ENCODE measurements at regions not wholly inside any gene's neighbourhood (a gene's known extent, or its start where the extent isn't known, plus 50 kb on each side); places are given as distances from the start of the nearest gene placed in this dataset.

DNA sequence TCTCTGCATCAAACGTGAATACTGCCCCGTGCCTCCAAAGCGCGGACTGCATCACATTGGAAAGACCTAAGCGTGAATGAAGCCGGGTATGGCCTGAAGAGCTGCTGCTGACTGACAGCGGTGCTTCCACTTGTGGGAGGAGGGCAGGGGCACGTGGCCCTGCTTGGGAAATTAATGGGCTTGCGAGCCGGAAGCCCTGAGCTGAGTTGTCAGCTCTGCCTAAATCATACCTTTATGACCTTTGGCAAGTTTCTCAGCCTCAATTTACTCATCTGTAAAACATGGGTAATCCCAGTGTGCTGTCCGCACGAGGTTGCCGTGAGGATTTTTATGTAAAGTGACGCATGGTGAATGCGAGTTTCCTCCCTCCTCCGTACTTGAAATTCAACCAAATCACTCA is 67.0 kb upstream of the FOXQ1 start:
- TF ChIP-seq MXI1 (IDR thresholded peaks at IDR 0.05; ENCODE audit: low read depth, low read length) (no peak), GABPA (IDR thresholded peaks at IDR 0.05; ENCODE audit: low read depth) (no peak), TAF1 (IDR thresholded peaks at IDR 0.05; ENCODE audit: borderline replicate concordance, low read depth, low read length) (no peak), YY1 (IDR thresholded peaks at IDR 0.05; ENCODE audit: low read depth) (no peak), FOXM1 (IDR thresholded peaks at IDR 0.05; ENCODE audit: low read depth) (no peak), MAX (IDR thresholded peaks at IDR 0.05; ENCODE audit: low read depth) (no peak), ZBTB33 (IDR thresholded peaks at IDR 0.05; ENCODE audit: borderline replicate concordance, low read depth) (no peak), FOXJ3 (CRISPR knock-in tag; IDR thresholded peaks at IDR 0.05) (no peak), EZH2phosphoT487 (IDR thresholded peaks at IDR 0.05; ENCODE audit: borderline replicate concordance, low read depth) (no peak), SMC3 (IDR thresholded peaks at IDR 0.05; ENCODE audit: low read depth, low read length) (no peak)
- TF ChIP-seq, protein P1, sequence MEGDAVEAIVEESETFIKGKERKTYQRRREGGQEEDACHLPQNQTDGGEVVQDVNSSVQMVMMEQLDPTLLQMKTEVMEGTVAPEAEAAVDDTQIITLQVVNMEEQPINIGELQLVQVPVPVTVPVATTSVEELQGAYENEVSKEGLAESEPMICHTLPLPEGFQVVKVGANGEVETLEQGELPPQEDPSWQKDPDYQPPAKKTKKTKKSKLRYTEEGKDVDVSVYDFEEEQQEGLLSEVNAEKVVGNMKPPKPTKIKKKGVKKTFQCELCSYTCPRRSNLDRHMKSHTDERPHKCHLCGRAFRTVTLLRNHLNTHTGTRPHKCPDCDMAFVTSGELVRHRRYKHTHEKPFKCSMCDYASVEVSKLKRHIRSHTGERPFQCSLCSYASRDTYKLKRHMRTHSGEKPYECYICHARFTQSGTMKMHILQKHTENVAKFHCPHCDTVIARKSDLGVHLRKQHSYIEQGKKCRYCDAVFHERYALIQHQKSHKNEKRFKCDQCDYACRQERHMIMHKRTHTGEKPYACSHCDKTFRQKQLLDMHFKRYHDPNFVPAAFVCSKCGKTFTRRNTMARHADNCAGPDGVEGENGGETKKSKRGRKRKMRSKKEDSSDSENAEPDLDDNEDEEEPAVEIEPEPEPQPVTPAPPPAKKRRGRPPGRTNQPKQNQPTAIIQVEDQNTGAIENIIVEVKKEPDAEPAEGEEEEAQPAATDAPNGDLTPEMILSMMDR (IDR thresholded peaks at IDR 0.05), result no peak
- TF ChIP-seq, protein P2, sequence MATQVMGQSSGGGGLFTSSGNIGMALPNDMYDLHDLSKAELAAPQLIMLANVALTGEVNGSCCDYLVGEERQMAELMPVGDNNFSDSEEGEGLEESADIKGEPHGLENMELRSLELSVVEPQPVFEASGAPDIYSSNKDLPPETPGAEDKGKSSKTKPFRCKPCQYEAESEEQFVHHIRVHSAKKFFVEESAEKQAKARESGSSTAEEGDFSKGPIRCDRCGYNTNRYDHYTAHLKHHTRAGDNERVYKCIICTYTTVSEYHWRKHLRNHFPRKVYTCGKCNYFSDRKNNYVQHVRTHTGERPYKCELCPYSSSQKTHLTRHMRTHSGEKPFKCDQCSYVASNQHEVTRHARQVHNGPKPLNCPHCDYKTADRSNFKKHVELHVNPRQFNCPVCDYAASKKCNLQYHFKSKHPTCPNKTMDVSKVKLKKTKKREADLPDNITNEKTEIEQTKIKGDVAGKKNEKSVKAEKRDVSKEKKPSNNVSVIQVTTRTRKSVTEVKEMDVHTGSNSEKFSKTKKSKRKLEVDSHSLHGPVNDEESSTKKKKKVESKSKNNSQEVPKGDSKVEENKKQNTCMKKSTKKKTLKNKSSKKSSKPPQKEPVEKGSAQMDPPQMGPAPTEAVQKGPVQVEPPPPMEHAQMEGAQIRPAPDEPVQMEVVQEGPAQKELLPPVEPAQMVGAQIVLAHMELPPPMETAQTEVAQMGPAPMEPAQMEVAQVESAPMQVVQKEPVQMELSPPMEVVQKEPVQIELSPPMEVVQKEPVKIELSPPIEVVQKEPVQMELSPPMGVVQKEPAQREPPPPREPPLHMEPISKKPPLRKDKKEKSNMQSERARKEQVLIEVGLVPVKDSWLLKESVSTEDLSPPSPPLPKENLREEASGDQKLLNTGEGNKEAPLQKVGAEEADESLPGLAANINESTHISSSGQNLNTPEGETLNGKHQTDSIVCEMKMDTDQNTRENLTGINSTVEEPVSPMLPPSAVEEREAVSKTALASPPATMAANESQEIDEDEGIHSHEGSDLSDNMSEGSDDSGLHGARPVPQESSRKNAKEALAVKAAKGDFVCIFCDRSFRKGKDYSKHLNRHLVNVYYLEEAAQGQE (IDR thresholded peaks at IDR 0.05; ENCODE audit: low read depth, low read length), result no peak

All from SK-N-SH (cell line).